Nephron progenitor cell (in vitro differentiated cells): ENCODE measurements at regions not wholly inside any gene's neighbourhood (a gene's known extent, or its start where the extent isn't known, plus 50 kb on each side); places are given as distances from the start of the nearest gene placed in this dataset.
"Not testable (repeated sequence)": the region's sequence is repeated elsewhere in the genome, so short reads cannot be mapped to it uniquely, and the experiment has no call there.

Experiments used
- DNase-seq: peaks from one replicate; pipeline ENCODE4 v3.0.0; 2021
- H3K27ac Mint-ChIP-seq: 2 replicates; pipeline ENCODE4 v1.8.0; 2021; ENCODE audit warnings: mild to moderate bottlenecking, moderate library complexity, mixed read lengths
- H3K27me3 Mint-ChIP-seq: 2 replicates; pipeline ENCODE4 v1.8.0; 2021; ENCODE audit warnings: mild to moderate bottlenecking, low read depth, mixed read lengths; ENCODE audit not compliant: poor library complexity
- H3K36me3 Mint-ChIP-seq: 2 replicates; pipeline ENCODE4 v1.8.0; 2021; ENCODE audit warnings: low read depth, mixed read lengths
- H3K4me1 Mint-ChIP-seq: 2 replicates; pipeline ENCODE4 v1.8.0; 2021; ENCODE audit warnings: mixed read lengths
- H3K4me3 Mint-ChIP-seq: 2 replicates; pipeline ENCODE4 v1.8.0; 2021; ENCODE audit warnings: mild to moderate bottlenecking, moderate library complexity, mixed read lengths
- H3K9me3 Mint-ChIP-seq: 2 replicates; pipeline ENCODE4 v1.8.0; 2021; ENCODE audit warnings: mild to moderate bottlenecking, moderate library complexity, mixed read lengths
- CTCF ChIP-seq: fragments of 200-600 bp; sonication (generic); IDR thresholded peaks from 2 replicates; pipeline ENCODE4 v1.5.0; 2021; ENCODE audit warnings: antibody characterized with exemption

- Mint-ChIP-seq H3K9me3 (peaks cover 1% of the 10 kb centered on the region), H3K4me1 (no peaks in the 10 kb centered on the region), H3K27ac (no peak overlapping the region), H3K36me3 (no peaks in the 10 kb centered on the region), H3K27me3 (no peaks in the 10 kb centered on the region), H3K4me3 (no peak overlapping the region)
- no peak for DNase-seq
- no peak for TF ChIP-seq CTCF
Observed at GRCh38 chr3:26205475-26205874, 415.6 kb downstream of the OXSM start.

- no peak for TF ChIP-seq CTCF
- peaks cover 28% of the 10 kb centered on the region for H3K9me3 Mint-ChIP-seq
- DNase-seq = no peak
- H3K27me3 Mint-ChIP-seq = no peaks in the 10 kb centered on the region
- H3K4me3 Mint-ChIP-seq = no peak overlapping the region
- H3K27ac Mint-ChIP-seq = no peak overlapping the region
- H3K4me1 Mint-ChIP-seq = no peaks in the 10 kb centered on the region
- H3K36me3 Mint-ChIP-seq = peaks cover 20% of the 10 kb centered on the region
Observed at GRCh38 chr3:26208201-26208600, 414.4 kb upstream of the LRRC3B start.

- Mint-ChIP-seq H3K36me3 (no peaks in the 10 kb centered on the region), H3K4me1 (peaks cover 11% of the 10 kb centered on the region), H3K27me3 (peaks cover 11% of the 10 kb centered on the region), H3K27ac (peak overlapping the region; percentile 36), H3K9me3 (peaks cover 4% of the 10 kb centered on the region), H3K4me3 (no peak overlapping the region)
- no peak for DNase-seq
- TF ChIP-seq CTCF = no peak
Observed at GRCh38 chr3:26229801-26230200, 392.8 kb upstream of the LRRC3B start.

GRCh38 chr3:26233374-26233773, 389.2 kb upstream of the LRRC3B start:
- H3K27me3 Mint-ChIP-seq = peaks cover 11% of the 10 kb centered on the region
- no peak overlapping the region for H3K27ac Mint-ChIP-seq
- no peak overlapping the region for H3K4me3 Mint-ChIP-seq
- H3K4me1 Mint-ChIP-seq = peaks cover 30% of the 10 kb centered on the region
- peaks cover 9% of the 10 kb centered on the region for H3K9me3 Mint-ChIP-seq
- DNase-seq = no peak
- H3K36me3 Mint-ChIP-seq = no peaks in the 10 kb centered on the region
- no peak for TF ChIP-seq CTCF

- H3K36me3 Mint-ChIP-seq = no peaks in the 10 kb centered on the region
- DNase-seq = no peak
- peaks cover 9% of the 10 kb centered on the region for H3K27me3 Mint-ChIP-seq
- H3K4me1 Mint-ChIP-seq = peaks cover 21% of the 10 kb centered on the region
- TF ChIP-seq CTCF = no peak
- no peak overlapping the region for H3K4me3 Mint-ChIP-seq
- H3K27ac Mint-ChIP-seq = no peak overlapping the region
- H3K9me3 Mint-ChIP-seq = peaks cover 22% of the 10 kb centered on the region
Observed at GRCh38 chr3:26236531-26236930, 386.0 kb upstream of the LRRC3B start.

- TF ChIP-seq CTCF = no peak
- Mint-ChIP-seq H3K9me3 (peaks cover 25% of the 10 kb centered on the region), H3K4me1 (peaks cover 21% of the 10 kb centered on the region), H3K27me3 (peaks cover 4% of the 10 kb centered on the region), H3K27ac (peak overlapping the region; percentile 92), H3K4me3 (no peak overlapping the region), H3K36me3 (no peaks in the 10 kb centered on the region)
- peak; percentile 8 for DNase-seq
Observed at GRCh38 chr3:26237036-26237682, 385.4 kb upstream of the LRRC3B start.

- not testable (repeated sequence) for H3K4me3 Mint-ChIP-seq, H3K27me3 Mint-ChIP-seq, DNase-seq, H3K27ac Mint-ChIP-seq
- Mint-ChIP-seq H3K4me1 (peaks cover 26% of the 10 kb centered on the region), H3K9me3 (peaks cover 39% of the 10 kb centered on the region), H3K36me3 (peaks cover 14% of the 10 kb centered on the region)
Observed at GRCh38 chr3:26244586-26244985, 378.0 kb upstream of the LRRC3B start.
